Liver (tissue), 8 donors: ENCODE measurements at regions not wholly inside any gene's neighbourhood (a gene's known extent, or its start where the extent isn't known, plus 50 kb on each side); places are given as distances from the start of the nearest gene placed in this dataset.

Experiments used
- DNase-seq: peaks from one replicate; pipeline ENCODE4 v3.0.0-alpha.2; 2017; ENCODE audit warnings: low spot score
- H3K27ac ChIP-seq, 2 donors: one replicate each; pipeline ENCODE4 v1.7.0; 2013; ENCODE audit warnings: inconsistent platforms in 2 of 2, low read length in 2 of 2, control low read depth in 1 of 2, low read depth in 1 of 2, mild to moderate bottlenecking in 1 of 2
- H3K27me3 ChIP-seq, 4 donors: one replicate each; pipeline versions ENCODE4 v1.6.1 to v1.7.0; 2013; ENCODE audit warnings: low read length in 3 of 4, inconsistent platforms in 1 of 4, mild to moderate bottlenecking in 1 of 4, moderate library complexity in 1 of 4; ENCODE audit not compliant: control insufficient read depth in 4 of 4, insufficient read depth in 4 of 4
- H3K36me3 ChIP-seq, 4 donors: one replicate each; pipeline versions ENCODE4 v1.6.1 to v1.7.0; 2013; ENCODE audit warnings: low read length in 3 of 4, mild to moderate bottlenecking in 3 of 4, low read depth in 1 of 4, moderate library complexity in 1 of 4; ENCODE audit not compliant: control insufficient read depth in 4 of 4, insufficient read depth in 3 of 4
- H3K4me1 ChIP-seq, 4 donors: one replicate each; pipeline versions ENCODE4 v1.6.1 to v1.7.0; 2013; ENCODE audit warnings: low read length in 3 of 4, mild to moderate bottlenecking in 3 of 4, moderate library complexity in 1 of 4; ENCODE audit not compliant: control insufficient read depth in 4 of 4, insufficient read depth in 4 of 4
- H3K4me3 ChIP-seq, 3 donors: one replicate each; pipeline versions ENCODE4 v1.6.1 to v1.7.0; 2013; ENCODE audit warnings: low read length in 3 of 3, control low read depth in 1 of 3, low read depth in 1 of 3, mild to moderate bottlenecking in 1 of 3
- H3K9ac ChIP-seq, 2 donors: one replicate each; pipeline ENCODE4 v1.7.0; 2013; ENCODE audit warnings: low read length in 2 of 2, mild to moderate bottlenecking in 2 of 2, moderate library complexity in 2 of 2, control low read depth in 1 of 2, low read depth in 1 of 2
- H3K9me3 ChIP-seq, 4 donors: one replicate each; pipeline versions ENCODE4 v1.6.1 to v1.7.0; 2013; ENCODE audit warnings: low read length in 3 of 4; ENCODE audit not compliant: control insufficient read depth in 4 of 4
- ATF3 ChIP-seq: IDR thresholded peaks from 2 replicates; pipeline ENCODE4 v1.6.1; 2016; ENCODE audit warnings: antibody characterized with exemption
- CTCF ChIP-seq: fragments of 150-350 bp; IDR thresholded peaks from 2 replicates; pipeline ENCODE4 v1.5.1; 2017; ENCODE audit warnings: improper control_type of control experiment, low read depth, low read length; ENCODE audit not compliant: missing input control
- EGR1 ChIP-seq, 2 donors: IDR thresholded peaks; 2 replicates each; pipeline ENCODE4 v1.6.1; 2016 to 2018; ENCODE audit warnings: antibody characterized with exemption in 2 of 2, low read depth in 2 of 2
- FOXA1 ChIP-seq: IDR thresholded peaks from 2 replicates; pipeline ENCODE4 v1.6.1; 2016; ENCODE audit warnings: antibody characterized with exemption
- FOXA2 ChIP-seq: IDR thresholded peaks from 2 replicates; pipeline ENCODE4 v1.6.1; 2016; ENCODE audit warnings: antibody characterized with exemption
- GABPA ChIP-seq, 2 donors: IDR thresholded peaks in 1 of 2; conservative IDR thresholded peaks in 1 of 2; 2 replicates each; pipeline ENCODE4 v1.6.1; 2016; ENCODE audit warnings: antibody characterized with exemption in 2 of 2, mild to moderate bottlenecking in 1 of 2, moderate library complexity in 1 of 2
- HNF4A ChIP-seq, 2 donors: conservative IDR thresholded peaks; 2 replicates each; pipeline ENCODE4 v1.6.1; 2016; ENCODE audit warnings: antibody characterized with exemption in 2 of 2, mild to moderate bottlenecking in 2 of 2
- HNF4G ChIP-seq: IDR thresholded peaks from 2 replicates; pipeline ENCODE4 v1.6.1; 2016; ENCODE audit warnings: antibody characterized with exemption
- JUND ChIP-seq, 2 donors: IDR thresholded peaks; 2 replicates each; pipeline ENCODE4 v1.6.1; 2016; ENCODE audit warnings: antibody characterized with exemption in 2 of 2
- MAX ChIP-seq: IDR thresholded peaks from 2 replicates; pipeline ENCODE4 v1.6.1; 2016; ENCODE audit warnings: antibody characterized with exemption
- NR2F2 ChIP-seq: IDR thresholded peaks from 2 replicates; pipeline ENCODE4 v1.6.1; 2016; ENCODE audit warnings: antibody characterized with exemption
- RAD21 ChIP-seq, 2 donors: IDR thresholded peaks; 2 replicates each; pipeline ENCODE4 v1.6.1; 2016; ENCODE audit warnings: antibody characterized with exemption in 2 of 2, mild to moderate bottlenecking in 2 of 2
- REST ChIP-seq: IDR thresholded peaks from 2 replicates; pipeline ENCODE4 v1.6.1; 2016; ENCODE audit warnings: antibody characterized with exemption, mild to moderate bottlenecking
- RXRA ChIP-seq, 2 donors: IDR thresholded peaks; 2 replicates each; pipeline ENCODE4 v1.6.1; 2017 to 2018; ENCODE audit warnings: antibody characterized with exemption in 2 of 2, mild to moderate bottlenecking in 1 of 2
- SP1 ChIP-seq: IDR thresholded peaks from 2 replicates; pipeline ENCODE4 v1.6.1; 2018; ENCODE audit warnings: antibody characterized with exemption, mild to moderate bottlenecking
- TAF1 ChIP-seq: conservative IDR thresholded peaks from 2 replicates; pipeline ENCODE4 v1.6.1; 2016; ENCODE audit warnings: antibody characterized with exemption, mild to moderate bottlenecking
- ZBTB33 ChIP-seq: IDR thresholded peaks from 2 replicates; pipeline ENCODE4 v1.6.1; 2016; ENCODE audit warnings: antibody characterized with exemption
- WGBS: extraction: QIAGEN DNeasy Blood & Tissue Kit; methylation state at CpG from one replicate; pipeline ENCODE4 v1.1.7; 2013; 5-methylcytosine and 5-hydroxymethylcytosine counted together
- donor health status: healthy.
- donor health status: healthy.
- donor health status: healthy.
- donor health status: healthy.
- donor health status: healthy.

- TF ChIP-seq HNF4A (conservative IDR thresholded peaks at IDR 0.05) (no peak), CTCF (no peak), ATF3 (no peak), RXRA (IDR thresholded peaks at IDR 0.05) (no peak), NR2F2 (no peak), HNF4G (no peak), TAF1 (no peak), SP1 (no peak), RAD21 (IDR thresholded peaks at IDR 0.05) (no peak), MAX (no peak), FOXA2 (no peak), GABPA (IDR thresholded peaks at IDR 0.05 in 1 of 2, conservative IDR thresholded peaks at IDR 0.05 in 1 of 2) (no peak), FOXA1 (no peak), ZBTB33 (no peak), EGR1 (IDR thresholded peaks at IDR 0.05; ENCODE audit: low read depth in 2 of 2) (no peak), JUND (IDR thresholded peaks at IDR 0.05) (no peak), REST (no peak)
- WGBS = 13% methylated on average over 1 of the region's 1 CpG
- Histone ChIP-seq H3K4me1 (no peaks in the 10 kb centered on the region), H3K36me3 (no peaks in the 10 kb centered on the region), H3K4me3 (no peak overlapping the region), H3K27ac (no peak overlapping the region), H3K27me3 (no peaks in the 10 kb centered on the region), H3K9me3 (no peaks in the 10 kb centered on the region), H3K9ac (no peak overlapping the region)
- no peak for DNase-seq
Observed at GRCh38 chr4:120319046-120319767, 252.6 kb upstream of the MAD2L1 start.
